Inflammatory macrophage (primary cell): ENCODE measurements at regions not wholly inside any gene's neighbourhood (a gene's known extent, or its start where the extent isn't known, plus 50 kb on each side); places are given as distances from the start of the nearest gene placed in this dataset.

Experiments
- DNase-seq, 2 donors: peaks; one replicate each; pipeline ENCODE4 v3.0.0-alpha.2; 2020 to 2022

DNA sequence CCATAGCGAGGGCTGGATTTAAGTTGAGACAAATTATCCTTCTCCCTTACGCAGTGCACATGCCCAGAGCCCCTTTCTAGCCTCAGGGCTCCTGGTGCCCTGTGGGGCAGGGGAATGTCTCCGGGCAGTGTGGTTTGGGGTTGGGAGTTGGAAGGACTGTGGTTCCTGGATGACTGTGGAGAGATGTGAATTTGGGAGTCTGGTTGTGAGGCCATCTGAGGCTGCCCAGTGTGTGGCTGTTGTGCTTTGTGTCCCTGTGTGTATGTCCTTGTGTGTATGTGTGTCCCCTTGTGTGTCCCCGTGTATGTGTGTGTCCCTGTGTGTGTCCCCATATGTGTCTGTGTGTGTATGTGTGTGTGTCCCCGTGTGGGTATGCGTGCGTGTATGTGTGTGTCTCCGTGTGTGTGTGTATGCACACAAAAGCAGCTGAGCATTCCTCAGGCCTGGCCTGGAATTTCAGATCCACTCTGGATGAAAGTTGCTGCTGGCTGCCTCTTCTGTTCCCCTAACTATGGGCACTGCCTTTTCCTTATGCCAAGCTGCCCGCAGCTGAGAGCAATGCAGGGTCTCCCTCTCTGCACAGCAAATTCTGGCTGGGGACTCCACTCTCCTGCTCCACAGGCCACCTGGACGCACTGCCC lies 65.4 kb downstream of the UBIAD1 start:
- no peak for DNase-seq

- no peak for DNase-seq
These were observed 66.6 kb downstream of the UBIAD1 start for GRCh38 chr1:11339346-11340232.

DNA sequence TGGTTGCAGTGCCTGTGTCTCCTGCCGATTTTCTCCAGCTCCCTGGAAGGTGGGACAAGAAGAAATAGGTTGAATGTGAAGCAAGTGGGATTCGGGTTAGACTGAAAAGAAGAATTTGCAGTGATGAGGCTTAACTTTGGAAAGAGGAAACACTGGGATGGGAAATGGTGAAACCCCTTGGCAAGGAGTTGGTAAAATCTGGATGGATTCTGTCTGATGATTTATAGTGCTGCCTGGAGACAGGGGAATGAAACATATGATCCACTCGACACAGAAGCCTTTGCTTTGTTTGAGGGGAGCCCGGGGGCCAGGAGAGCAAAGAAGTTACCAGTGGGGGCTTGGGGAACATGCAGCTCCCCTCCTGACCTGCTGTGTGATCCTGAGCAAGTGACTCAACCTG lies 67.2 kb downstream of the UBIAD1 start:
- no peak for DNase-seq

- no peak for DNase-seq
These were observed 69.0 kb downstream of the UBIAD1 start for GRCh38 chr1:11341901-11342552.

DNA sequence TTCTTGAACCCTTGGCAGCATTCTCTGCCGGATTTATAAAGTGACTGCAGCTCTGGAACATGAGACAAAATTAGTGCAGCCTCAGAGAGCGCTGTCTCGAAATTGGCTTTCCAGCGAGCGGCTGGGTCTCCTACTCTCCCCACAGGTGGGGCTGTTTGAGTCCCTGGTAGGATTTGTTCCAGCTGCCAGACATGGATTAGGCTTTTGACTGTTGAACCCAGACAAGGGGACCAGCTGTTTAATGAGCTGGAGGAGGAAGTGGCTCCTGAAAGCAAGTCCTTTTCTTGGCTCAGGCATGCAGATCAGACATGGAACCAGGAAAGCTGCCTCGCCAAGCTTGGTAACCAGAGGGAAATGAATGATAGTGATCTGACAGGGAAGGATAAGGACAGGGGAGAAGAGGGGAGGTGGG lies 69.6 kb downstream of the UBIAD1 start:
- no peak for DNase-seq

- no peak for DNase-seq
These were observed 73.1 kb downstream of the UBIAD1 start for GRCh38 chr1:11345971-11346715.

DNA sequence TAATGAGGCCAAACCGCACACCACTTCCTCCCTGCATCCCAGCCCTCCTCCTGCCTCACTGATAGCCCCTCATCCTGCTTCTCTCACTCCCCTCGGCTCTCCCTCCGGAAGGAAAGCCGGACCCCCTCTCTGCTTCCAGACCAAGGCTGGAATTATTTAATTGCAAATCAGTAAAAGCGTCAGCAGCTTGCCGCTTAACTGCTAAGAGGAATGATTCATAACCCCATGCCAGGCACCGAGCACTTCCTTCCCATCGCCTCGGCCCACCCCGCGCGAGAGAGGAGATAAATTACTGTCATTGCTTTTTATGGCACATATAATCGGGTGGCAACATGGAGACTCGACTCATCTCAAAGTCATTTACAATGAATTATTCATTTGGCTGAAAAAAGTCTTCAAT lies 77.3 kb downstream of the UBIAD1 start:
- DNase-seq, result peak; percentile 30 to 63

DNA sequence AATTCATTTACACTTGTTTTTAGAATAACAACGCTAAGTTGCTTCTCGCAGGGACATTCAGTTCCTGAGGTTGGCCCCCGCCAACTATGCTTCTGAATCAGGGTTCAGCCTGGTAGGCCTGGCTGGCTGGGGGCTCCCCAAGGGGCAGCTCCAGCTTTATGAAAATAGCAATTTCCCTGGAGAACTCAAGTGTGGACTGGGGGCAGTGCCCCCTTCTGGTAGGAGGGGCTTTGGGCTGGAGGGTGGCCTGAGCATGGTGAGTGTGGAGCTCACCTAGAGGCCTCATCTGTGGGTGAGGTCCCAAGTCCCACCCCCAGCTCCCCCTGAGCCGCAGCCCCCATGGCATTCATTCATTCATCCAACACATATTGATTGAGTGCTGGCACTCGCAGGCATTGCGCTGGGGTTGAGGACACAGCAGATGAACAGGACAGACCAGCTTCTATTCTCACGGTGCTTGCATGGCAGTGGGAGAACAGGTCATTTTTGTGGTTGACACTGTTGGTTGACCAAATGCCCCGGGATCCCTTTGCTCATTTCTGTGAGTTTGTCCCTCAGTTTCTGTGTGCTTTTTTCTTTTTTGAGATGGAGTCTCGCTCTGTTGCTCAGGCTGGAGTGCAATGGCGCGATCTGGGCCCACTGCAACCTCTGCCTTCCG lies 79.2 kb downstream of the UBIAD1 start:
- no peak for DNase-seq

- peak; percentile 16 to 35 for DNase-seq
These were observed 80.1 kb downstream of the UBIAD1 start for GRCh38 chr1:11352816-11353799.

- no peak for DNase-seq
These were observed 82.0 kb downstream of the UBIAD1 start for GRCh38 chr1:11354893-11355553.

GRCh38 chr1:11355559-11356475 lies 82.8 kb downstream of the UBIAD1 start:
- no peak for DNase-seq

GRCh38 chr1:11357276-11357675 lies 84.3 kb downstream of the UBIAD1 start:
- no peak for DNase-seq

- no peak for DNase-seq
These were observed 86.0 kb downstream of the UBIAD1 start for GRCh38 chr1:11358984-11359383.

- no peak for DNase-seq
These were observed 89.6 kb downstream of the UBIAD1 start for GRCh38 chr1:11362547-11363021.

- DNase-seq, result peak; percentile 16 to 27
These were observed 91.2 kb downstream of the UBIAD1 start for GRCh38 chr1:11364170-11364569.

- peak in 1 of 2 donors; percentile 2 for DNase-seq
These were observed 92.9 kb downstream of the UBIAD1 start for GRCh38 chr1:11365744-11366387.

DNA sequence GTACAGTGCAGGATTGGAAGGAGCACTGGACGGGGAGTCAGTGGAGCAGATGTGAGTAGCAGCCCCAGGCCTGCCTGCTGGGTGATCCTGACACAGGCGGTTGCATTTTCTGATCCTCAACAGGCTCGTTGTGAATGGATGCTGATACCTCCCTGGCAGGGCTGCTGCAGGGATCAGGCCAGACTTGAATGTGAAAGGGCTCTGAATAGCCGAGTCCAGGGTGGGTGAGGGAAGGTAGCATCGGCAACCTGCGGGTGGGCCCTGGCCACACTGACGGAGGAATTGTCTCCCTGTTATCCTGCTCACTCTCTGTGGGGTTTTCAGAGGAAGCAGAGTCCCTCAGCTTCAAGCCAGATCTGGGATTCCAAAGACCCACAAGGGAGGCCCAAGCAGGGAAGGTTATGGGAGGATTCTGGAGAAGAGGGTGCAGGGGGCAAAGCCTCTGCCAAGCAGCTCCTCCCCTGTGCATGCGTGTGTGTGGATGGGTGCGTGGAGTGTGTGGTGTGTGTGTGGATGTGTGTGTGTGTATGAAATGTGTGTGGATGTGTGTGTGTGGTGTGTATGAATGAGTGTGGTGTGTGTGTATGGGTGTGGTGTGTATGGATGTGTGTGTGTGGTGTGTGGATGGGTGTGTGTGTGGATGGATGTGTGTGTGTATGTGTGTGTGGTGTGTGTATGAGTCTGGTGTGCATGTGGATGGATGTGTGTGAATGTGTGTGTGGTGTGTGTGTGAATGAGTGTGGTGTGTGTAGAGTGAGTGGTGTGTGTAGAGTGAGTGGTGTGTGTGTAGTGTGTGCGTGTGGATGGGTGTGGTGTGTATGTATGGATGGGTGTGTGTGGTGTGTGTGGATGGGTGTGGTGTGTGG lies 100.3 kb downstream of the UBIAD1 start:
- no peak for DNase-seq
